Endothelial cell (in vitro differentiated cells): ENCODE measurements at regions not wholly inside any gene's neighbourhood (a gene's known extent, or its start where the extent isn't known, plus 50 kb on each side); places are given as distances from the start of the nearest gene placed in this dataset.
A peak's percentile ranks its signal among the peaks of the same experiment; 100 is the strongest.

ENCODE experiments used
- DNase-seq: peaks from one replicate; pipeline ENCODE4 v3.0.0; 2021; ENCODE audit warnings: low spot score
- H3K27ac Mint-ChIP-seq: one replicate; pipeline ENCODE4 v1.8.0; 2021; ENCODE audit warnings: mixed read lengths, inconsistent platforms; ENCODE audit not compliant: unreplicated experiment
- H3K27me3 Mint-ChIP-seq: one replicate; pipeline ENCODE4 v1.8.0; 2021; ENCODE audit warnings: mild to moderate bottlenecking, moderate library complexity, mixed read lengths, inconsistent platforms; ENCODE audit not compliant: unreplicated experiment
- H3K36me3 Mint-ChIP-seq: one replicate; pipeline ENCODE4 v1.8.0; 2021; ENCODE audit warnings: mild to moderate bottlenecking, low read depth, mixed read lengths, inconsistent platforms; ENCODE audit not compliant: unreplicated experiment
- H3K4me1 Mint-ChIP-seq: one replicate; pipeline ENCODE4 v1.8.0; 2021; ENCODE audit warnings: mild to moderate bottlenecking, mixed read lengths, inconsistent platforms; ENCODE audit not compliant: unreplicated experiment
- H3K4me3 Mint-ChIP-seq: one replicate; pipeline ENCODE4 v1.8.0; 2021; ENCODE audit warnings: mild to moderate bottlenecking, mixed read lengths, inconsistent platforms; ENCODE audit not compliant: unreplicated experiment
- H3K9me3 Mint-ChIP-seq: one replicate; pipeline ENCODE4 v1.8.0; 2021; ENCODE audit warnings: mixed read lengths, inconsistent platforms; ENCODE audit not compliant: unreplicated experiment
- CTCF ChIP-seq: fragments of 200-600 bp; sonication (generic); IDR thresholded peaks from one replicate; pipeline ENCODE4 v1.5.0; 2021; ENCODE audit warnings: antibody characterized with exemption; ENCODE audit not compliant: unreplicated experiment

GRCh38 chr14:42123526-42123925, 516.9 kb downstream of the LRFN5 start:
- no peaks in the 10 kb centered on the region for H3K9me3 Mint-ChIP-seq

DNA sequence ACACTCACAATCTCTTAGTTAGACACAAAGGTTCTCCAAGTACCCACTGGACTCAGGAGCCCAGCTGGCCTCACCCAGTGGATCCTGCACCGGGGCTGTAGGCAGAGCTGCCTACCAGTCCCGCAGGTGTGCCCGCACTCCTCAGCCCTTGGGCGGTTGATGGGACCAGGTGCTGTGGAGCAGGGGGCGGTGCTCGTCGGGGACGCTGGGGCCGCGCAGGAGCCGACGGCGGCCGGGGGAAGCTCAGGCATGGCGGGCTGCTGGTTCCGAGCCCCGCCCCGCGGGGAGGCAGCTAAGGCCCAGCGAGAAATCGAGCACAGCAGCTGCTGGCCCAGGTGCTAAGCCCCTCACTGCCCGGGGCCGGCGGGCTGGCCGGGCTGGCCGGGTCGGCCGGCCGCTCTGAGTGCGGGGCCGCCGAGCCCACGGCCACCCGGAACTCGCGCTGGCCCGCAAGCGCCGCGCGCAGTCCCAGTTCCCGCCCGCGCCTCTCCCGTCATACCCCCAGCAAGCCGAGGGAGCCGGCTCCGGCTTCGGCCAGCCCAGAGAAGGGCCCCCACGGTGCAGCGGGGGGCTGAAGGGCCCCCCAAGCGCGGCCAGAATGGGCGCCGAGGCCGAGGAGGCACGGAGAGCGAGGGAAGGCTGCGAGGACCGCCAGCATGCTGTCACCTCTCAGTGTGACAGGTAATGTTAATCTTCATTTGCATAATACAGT, 506.8 kb downstream of the LRFN5 start:
- Mint-ChIP-seq H3K9me3 (no peaks in the 10 kb centered on the region), H3K4me1 (no peaks in the 10 kb centered on the region), H3K36me3 (no peaks in the 10 kb centered on the region), H3K27me3 (no peaks in the 10 kb centered on the region), H3K4me3 (no peak overlapping the region), H3K27ac (no peak overlapping the region)
- TF ChIP-seq CTCF: no peak
- no peak for DNase-seq

More at GRCh38 chr14:42123526-42123925, 516.9 kb downstream of the LRFN5 start:
- DNase-seq: no peak
- Mint-ChIP-seq H3K27me3 (no peaks in the 10 kb centered on the region), H3K36me3 (no peaks in the 10 kb centered on the region), H3K4me1 (no peaks in the 10 kb centered on the region), H3K4me3 (no peak overlapping the region), H3K27ac (no peak overlapping the region)
- TF ChIP-seq CTCF: no peak

- no peaks in the 10 kb centered on the region for H3K9me3 Mint-ChIP-seq
- no peak for TF ChIP-seq CTCF
- no peak overlapping the region for H3K27ac Mint-ChIP-seq
- no peak overlapping the region for H3K4me3 Mint-ChIP-seq
- H3K4me1 Mint-ChIP-seq: no peaks in the 10 kb centered on the region
- DNase-seq: no peak
- H3K27me3 Mint-ChIP-seq: no peaks in the 10 kb centered on the region
- no peaks in the 10 kb centered on the region for H3K36me3 Mint-ChIP-seq
These were observed 505.4 kb downstream of the LRFN5 start for GRCh38 chr14:42112108-42112507.

DNA sequence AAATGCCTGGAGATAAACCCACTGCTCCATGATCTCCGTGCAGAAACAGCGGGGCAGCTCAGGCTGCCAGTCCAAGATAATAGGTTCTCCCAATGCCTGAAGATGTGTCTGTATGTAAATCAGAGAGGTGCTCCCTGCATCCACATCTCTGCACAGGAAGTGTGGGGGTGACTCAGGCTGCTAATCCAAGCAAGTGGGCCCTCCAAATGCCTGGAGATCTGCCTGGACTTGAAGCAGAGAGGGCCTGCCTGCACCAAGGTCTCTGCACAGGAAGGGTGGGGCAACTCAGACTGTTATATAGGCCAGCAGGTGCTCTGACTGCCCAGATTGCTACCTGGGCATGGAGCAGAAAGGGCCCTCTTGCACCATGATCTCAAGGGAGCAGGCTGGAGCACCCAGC, 504.7 kb downstream of the LRFN5 start:
- H3K9me3 Mint-ChIP-seq: no peaks in the 10 kb centered on the region
- H3K27ac Mint-ChIP-seq: no peak overlapping the region
- no peaks in the 10 kb centered on the region for H3K36me3 Mint-ChIP-seq
- H3K27me3 Mint-ChIP-seq: no peaks in the 10 kb centered on the region
- H3K4me3 Mint-ChIP-seq: no peak overlapping the region
- no peaks in the 10 kb centered on the region for H3K4me1 Mint-ChIP-seq
- DNase-seq: no peak
- no peak for TF ChIP-seq CTCF

GRCh38 chr14:42110167-42110566, 503.5 kb downstream of the LRFN5 start:
- TF ChIP-seq CTCF: no peak
- peak; percentile 15 for DNase-seq
- H3K4me3 Mint-ChIP-seq: no peak overlapping the region
- no peaks in the 10 kb centered on the region for H3K36me3 Mint-ChIP-seq
- no peaks in the 10 kb centered on the region for H3K9me3 Mint-ChIP-seq
- no peaks in the 10 kb centered on the region for H3K4me1 Mint-ChIP-seq
- no peaks in the 10 kb centered on the region for H3K27me3 Mint-ChIP-seq
- H3K27ac Mint-ChIP-seq: no peak overlapping the region
